NCI-H226 (cell line): ENCODE measurements at regions not wholly inside any gene's neighbourhood (a gene's known extent, or its start where the extent isn't known, plus 50 kb on each side); places are given as distances from the start of the nearest gene placed in this dataset.

Experiments
- DNase-seq: peaks from one replicate; pipeline ENCODE4 v3.0.0-alpha.2; 2015

DNA sequence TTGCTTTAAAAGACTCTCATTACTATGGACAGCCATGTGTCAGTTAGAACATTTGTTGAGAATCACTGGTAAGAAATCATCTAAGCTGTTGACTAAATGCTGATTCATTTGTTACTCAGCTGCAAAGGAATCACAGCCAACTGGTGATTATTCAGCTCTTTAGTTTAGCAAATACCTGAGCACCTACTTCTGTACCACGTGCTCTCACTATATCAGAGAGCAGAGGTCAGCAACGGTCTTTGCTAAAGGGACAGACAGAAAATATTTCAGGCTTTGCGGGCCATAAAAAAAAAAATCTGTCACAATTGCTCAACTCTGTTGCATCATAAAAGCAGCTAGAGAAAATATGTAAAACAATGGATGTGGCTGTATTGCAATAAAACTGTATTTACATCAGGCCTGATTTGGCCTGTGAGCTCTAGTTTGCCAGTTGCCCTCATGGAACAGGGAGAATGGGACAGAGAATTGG, 377.6 kb downstream of the DNAH5 start:
- DNase-seq = peak; percentile 53

DNA sequence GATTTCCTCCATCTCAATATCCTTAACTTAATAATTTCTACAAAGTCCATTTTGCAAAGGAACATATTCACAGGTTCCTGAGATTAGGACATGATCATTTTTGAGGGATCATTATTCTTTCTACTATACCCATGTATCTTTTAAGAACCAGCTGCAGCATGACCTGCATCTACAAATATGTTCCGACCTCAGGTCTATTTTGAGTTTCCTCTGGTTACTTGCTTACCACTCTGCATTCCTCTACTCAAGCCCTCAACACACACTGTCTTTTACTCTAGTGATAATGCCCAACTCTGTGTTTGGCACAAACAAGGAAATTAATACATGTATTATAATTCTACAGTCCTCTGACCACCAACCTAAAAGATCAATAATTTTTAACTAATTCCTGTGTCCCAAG, 386.1 kb downstream of the DNAH5 start:
- no peak for DNase-seq

DNA sequence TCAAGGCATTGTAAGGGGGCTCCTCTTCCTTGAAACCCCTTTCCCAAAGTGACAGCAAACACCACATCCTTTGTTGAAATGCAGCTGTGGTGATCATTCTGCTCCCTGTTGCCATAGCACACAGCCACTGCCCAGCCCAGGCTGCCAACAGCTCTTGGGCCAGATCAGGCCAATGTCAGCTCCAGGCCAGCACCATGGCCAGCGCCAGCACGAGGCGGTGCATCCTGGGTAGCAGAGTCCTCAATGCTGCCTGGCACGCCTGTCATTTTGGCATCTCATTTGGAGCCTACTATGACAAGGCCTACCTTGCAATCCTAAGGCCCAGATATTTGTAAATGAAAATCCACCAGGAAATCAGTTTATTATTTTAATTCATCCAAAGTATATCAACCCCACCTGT, 390.6 kb downstream of the DNAH5 start:
- peak; percentile 16 for DNase-seq

DNA sequence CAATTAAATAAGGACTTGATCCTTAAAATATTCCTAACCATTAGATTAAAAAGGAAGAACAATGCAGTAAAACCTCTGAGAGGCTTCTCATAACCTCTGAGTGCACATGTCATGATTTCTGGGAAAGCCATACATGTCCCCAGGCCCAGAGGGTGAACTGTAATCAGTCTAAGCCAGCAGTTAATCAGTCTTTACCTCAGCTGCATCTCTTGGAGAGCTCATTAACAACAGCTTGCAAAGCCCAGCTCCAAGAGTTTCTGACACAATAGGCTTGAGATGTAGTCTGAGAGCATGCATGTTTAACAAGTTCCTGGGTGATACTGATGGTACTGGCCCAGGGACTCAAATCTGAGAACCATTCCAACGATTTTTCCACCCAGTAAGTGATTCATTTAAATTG, 392.1 kb downstream of the DNAH5 start:
- DNase-seq = no peak

DNA sequence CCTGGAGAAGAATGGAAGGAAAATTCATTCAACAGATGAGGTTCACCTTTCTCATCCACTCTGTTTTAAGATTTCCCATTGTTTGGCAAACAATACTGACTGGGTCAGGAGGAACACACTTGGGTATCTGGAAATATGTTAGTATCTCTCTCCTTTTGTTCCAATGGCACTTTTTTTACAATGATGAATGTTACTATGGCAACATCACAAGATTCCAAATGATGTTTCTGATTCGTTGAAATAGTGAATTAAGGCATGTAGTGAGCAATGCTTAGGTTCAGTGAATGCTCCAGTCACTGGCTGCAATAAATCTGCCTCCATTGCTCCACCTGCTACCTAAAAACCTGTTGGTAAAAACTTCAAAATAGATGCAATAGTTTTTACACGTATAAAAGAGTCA, 392.8 kb downstream of the DNAH5 start:
- no peak for DNase-seq

DNA sequence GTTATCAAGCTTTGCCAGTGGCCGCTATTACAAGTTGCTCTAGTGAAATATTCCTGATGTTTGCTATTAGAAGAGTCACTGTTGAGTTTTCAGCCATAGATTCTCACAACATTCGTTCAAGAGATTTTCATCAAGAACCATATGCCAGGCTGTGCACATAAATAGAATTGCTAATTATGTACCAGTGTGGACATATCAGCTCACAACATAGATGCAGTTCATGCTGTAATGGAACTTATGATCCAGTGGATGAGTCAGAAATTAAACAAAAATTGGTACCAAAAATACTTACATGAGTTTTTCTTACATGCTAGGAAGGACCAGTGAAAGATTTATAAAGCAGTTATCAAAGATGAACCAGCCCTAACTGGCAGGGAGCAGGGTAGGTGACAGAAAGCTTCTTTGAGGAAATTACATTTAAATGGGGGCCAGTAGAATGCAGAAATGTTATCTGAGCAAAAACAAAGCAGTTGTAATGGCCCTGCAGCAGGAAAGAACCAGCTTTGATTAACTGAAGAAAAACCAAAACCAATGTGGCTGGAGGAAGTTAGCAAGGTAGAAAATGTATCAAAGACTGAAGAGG, 404.2 kb downstream of the DNAH5 start:
- no peak for DNase-seq

DNA sequence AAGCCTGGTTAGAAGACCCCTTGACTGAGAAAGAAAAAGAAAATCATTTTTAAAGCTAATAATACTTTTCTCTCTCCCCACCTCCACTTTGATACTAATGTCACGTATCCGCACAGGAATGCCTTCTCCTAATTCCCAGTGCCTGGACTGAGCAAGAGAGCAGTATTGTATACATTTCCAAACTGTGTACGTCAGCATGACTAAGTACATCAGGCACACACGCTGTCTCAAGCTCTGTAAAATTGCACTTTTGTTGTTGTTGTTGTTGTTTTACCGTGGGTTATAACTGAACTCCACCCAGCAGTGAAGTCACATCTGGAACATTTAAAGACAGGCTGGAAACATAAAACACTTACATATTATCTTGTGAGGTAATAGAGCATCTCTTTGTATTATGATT, 407.6 kb downstream of the DNAH5 start:
- DNase-seq = no peak

DNA sequence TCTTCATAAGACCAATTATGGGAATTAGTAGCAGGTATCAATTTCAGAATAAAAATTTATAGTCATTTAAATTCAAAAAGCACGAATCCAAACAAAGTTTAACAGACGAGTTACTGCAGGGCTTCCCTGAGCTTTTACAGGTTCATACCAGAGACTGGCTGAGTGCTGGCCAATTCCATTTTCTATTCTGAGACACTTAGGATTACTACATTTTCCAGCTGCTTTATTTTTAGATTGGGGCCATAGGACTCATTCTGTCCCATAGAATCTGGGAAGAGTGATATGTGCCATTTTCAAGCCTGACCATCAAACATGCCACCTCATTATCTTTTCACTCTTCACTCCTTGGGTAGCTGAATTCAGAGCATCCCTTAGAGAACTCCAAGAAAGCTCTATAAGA, 410.7 kb downstream of the DNAH5 start:
- no peak for DNase-seq

DNA sequence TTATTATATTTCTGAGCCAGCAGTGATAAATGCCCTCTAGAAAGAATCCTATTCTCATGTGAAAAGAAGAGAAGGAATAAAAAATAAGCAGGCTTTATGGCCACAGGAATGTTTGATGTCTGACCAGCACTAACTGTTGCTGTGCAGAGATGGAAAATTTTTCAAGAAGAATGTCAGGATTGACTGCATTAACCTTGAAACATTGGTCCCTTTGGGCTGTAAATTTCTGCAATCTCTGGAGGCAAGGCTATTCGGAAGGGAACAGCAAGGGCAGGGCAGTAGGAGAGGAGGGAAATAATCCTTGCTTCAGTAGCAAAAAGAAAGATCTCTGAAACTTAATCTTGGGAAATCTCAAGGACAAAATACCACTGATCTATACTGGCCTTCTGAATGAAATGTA, 415.2 kb downstream of the DNAH5 start:
- DNase-seq = no peak

DNA sequence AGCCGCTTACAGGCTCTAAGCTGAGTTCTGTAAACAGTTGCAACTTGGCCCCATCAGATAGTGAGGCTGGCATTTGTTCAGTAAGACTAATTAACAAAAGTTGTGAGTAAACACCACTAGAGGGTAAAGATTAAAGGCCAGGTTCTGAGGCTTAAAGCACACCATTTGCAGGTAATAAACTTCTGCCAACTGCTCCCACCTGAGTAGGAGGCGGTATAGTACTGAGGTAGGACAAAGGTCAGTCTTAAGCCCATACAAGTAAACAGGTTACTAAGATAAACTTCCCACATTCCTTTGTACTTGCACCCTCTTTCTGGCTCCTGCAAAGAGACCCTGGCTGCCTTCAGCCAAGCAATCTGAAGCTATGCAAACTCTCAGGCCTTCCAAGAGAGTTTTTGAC, 419.6 kb downstream of the DNAH5 start:
- DNase-seq = no peak

DNA sequence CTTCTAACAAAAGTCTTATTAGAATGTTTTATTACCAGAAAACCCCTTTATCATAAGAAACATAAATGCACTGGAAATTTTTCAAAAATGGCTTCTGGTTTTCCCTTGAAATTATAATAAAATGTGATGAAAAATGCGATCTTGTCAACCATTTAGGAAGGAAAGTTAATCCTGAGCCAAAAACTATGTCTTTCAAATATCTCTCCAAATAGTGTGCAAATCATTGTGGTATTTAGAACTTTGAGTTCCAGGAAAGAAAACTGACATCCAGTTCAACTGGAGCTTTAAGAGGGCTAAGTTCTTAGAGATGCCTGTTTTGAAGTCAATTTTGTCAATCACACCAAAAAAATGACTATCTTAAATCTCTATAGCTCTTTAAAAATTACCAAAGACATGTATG, 425.4 kb downstream of the DNAH5 start:
- no peak for DNase-seq

DNA sequence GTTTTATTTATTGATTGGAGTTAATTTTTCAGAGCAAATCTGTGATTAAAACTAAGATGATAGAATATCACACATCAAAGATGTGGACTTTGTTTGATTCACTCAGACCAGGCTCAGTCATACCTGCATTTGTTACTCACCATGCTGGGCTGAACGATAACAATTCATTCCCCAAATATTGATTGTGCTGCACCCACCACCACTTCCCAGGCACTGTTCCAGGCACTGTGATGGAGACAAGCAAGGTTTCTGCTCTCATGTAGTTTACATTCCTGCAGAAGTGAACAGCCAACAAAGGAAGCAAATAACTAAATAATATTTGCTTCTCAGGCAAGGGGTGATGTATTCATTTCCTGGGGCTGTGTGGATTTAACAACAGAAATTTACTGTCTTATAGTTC, 428.3 kb downstream of the DNAH5 start:
- no peak for DNase-seq

DNA sequence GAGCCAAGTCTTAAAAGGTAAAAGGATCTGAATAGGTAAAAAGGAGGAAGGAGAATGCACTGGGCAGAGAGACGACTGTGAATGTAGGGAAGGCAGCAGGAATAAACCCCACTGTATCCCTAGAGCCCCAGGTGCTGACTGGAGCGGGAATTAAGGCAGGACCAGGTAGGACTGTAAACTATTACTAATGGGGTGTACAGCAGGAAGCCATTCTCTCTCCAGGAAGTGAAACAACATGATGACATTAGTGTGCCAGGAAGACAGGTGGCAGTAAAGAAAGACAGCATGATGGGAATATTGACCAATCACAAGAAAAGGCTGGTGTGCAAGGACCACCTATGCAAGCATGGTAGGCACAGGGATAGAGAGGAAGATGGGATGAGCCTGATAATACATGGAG, 433.0 kb downstream of the DNAH5 start:
- no peak for DNase-seq

DNA sequence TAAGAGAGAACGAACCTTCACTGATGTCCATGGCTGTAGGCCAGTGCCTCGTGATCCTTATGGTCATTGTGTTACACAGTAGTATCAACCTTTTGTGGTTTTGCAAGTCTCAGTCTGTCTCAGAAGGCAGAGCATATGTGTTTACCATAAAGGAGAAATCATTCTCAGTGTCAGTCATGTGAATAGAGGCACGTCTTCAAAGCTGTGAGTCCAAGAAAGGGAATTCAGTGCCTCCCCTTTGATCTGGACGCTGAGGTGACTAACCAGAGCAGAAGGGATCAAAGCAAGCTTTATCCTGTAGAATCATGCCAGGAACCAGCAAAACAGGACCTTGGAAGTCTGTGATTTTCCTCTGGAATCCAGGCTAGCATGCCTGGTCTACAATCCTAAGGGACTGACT, 433.9 kb downstream of the DNAH5 start:
- no peak for DNase-seq

DNA sequence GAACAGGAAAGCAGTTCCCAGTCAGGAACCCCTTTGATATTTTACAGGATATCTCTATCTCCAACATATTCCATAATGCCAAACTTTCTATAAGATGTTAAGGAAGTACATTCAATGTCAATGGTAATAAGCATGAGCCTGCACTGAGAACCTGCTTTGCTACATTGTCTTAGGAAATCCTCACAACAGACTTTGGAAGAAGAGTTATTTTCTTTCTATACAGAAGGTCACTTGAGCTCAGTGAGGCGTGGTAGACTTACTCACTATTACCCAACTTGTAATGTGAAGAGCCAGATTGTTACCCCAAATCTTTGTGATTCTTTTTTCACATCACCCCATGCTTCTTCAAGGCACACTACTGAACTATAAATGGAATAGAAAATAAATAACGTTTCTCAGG, 435.9 kb downstream of the DNAH5 start:
- DNase-seq = no peak

DNA sequence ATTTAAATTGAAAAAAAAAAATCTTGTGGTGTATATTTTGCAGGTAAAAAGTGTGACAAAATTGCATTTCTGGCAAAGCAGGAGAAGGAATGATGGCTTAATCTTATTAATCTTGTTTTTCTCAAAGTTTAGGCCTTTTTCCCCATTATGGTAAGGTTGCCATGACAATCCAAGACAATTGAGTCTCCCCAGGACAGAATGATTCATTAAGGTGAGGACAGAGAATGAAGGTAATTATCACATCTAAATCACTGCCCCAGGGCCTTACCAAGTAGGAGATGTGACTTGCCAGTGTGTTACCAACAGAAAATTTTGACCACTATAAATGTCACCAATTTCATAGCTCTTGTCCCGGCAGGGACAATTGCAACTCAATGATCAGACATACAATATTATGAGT, 439.2 kb downstream of the DNAH5 start:
- DNase-seq = no peak

DNA sequence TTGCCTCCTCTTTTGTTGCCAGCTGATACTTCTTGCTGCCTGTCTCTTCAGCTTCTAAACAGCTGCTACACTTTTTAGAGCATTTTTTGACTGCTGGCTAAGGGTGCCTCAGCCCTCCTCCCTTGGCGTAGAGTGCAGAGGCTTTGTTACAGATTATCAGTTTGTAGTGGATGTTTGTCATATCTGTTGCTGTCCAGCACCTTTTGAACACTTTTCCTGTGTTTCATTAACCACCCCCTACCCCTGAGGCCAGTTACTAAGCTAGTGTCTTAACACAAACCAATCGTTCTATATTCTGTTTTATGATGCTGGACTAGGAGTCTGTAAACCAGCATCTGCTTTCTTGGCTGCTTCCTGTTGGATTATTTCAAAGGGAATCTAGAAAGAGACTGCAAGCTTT, 441.5 kb downstream of the DNAH5 start:
- no peak for DNase-seq

DNA sequence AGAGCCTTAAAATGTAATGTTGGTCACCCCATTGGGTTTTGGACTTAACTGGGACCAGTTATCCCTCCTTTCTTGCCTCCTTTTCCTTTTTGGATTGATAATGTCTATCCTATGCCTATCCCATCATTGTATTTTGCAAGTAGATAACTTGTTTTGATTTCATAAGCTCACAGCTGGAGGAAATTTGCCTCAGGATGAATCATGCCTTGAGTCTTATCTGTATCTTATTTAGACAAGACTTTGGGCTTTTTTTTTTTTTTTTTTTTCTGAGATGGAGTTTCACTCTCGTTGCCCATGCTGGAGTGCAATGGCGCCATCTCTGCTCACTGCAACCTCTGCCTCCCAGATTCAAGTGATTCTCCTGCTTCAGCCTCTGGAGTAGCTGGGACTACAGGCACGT, 443.3 kb downstream of the DNAH5 start:
- DNase-seq = no peak

DNA sequence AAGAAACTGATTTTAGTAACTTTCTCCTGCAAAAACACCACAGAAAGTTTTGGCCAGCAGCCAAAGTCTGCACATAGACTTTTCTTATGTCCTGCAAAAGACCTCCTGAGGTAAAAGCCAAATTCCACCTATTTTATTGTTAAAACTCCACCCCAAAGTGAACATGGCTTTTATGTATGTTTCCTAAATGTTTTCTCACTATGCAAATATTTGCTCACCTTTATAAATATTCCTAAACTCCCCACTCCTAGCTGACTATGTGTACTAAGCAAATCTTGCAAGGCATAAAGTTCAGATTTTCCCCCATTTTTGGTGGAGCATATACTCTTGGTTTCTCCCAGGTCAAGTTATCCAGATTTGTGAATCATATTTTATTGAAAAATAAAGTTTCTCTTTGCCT, 446.2 kb downstream of the DNAH5 start:
- no peak for DNase-seq

DNA sequence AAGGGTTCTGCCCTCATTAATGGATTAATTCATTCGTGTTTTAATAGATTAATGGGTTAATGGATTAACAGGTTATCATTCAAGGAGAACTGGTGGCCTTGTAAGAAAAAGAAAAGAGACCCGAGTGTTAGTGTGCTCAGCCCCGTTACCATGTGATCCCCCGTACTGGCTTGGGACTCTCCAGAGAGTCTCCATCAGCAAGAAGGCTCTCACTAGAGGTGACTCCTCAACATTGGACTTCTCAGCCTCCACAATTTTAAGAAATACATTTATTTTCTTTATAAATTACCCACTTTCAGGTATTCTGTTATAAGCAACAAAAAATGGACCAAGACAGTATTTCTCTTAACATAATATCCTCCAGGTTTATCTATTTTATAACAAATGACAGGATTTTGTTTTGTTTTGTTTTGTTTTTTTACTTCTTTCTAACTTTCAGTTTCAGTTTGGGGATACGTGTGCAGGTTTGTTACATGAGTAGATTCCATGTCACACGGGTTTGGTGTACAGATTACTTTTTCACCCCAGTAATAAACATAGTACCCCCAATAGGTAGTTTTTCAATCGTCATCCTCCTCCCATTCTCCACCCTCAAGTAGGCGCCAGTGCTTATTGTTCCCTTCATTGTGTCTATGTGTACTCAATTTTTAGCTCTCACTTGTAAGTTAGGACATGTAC, 456.1 kb downstream of the DNAH5 start:
- DNase-seq = no peak

DNA sequence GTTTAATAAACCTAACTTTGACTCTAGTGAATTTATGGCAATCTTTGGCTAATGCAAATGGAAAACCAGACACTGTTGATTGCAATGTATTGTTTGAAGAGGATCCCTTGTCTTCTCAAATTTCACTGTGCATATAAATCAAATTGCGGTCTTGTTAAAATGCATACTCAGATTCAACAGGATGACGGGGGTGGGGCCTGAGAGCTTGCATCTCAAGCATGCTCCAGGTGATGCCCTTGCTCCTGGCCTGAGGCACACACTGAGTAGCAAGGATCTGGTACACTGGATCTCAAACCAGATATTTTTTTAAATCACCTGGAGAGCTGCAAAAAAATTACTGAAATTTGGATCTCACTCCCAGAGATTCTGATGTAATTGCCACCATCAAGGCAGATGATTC, 463.7 kb downstream of the DNAH5 start:
- no peak for DNase-seq

DNA sequence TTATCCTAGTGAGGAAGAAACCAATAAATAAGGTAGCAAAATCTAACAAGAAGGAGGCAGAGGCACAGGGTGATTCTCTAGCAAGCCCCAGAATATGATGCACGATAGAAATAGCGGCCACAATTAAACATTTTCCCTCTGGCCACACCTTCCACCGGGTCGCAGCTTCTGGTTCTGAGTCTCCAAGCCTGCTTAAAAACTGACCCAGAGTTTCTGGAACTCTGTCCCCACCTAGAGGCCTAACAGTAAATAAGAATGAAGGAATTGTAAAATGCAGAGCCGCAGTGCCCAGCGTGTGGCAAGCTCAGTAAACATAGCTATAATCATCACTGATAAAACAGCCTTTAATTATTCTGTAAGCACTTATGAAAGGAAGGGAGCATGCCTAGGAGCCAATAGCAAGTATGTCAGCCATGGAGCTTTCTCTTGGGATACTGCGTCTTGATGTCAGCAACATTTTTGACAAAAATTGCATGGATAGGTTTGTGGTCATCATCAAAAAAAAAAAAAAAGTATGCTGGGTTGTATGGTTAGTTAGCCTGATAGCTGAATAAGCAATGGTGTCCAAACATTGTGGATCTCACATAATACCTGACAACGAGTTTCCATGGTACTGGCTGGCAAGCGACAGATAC, 465.5 kb downstream of the DNAH5 start:
- peak; percentile 15 for DNase-seq

DNA sequence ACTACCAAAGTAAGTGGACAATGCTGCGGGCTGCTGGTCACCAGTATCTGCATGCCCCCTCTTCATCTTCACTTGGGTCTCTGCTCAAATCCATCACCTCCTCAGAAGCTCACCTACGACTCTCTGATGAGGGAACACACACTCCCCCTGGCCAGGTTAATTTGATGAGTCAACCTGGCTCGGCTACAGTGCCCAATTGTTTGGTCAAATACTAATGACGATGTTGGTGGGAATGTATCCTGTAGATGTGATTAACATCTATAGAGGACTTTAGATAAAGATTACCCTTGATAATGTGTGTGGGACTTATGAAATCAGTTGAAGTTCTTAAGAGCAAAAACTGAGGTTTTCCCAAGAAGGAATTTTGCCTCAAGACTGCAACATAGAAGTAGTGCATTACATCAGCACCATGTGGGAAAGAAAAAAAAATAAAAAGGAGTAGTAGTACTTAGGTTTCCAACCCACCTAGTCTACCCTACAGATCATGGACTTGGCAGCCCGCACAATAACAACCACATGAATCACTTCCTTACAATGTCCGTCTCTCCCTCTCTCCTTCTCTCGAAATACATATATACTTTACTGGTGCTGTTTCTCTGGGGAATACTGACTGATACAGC, 467.3 kb downstream of the DNAH5 start:
- DNase-seq = peak; percentile 56

DNA sequence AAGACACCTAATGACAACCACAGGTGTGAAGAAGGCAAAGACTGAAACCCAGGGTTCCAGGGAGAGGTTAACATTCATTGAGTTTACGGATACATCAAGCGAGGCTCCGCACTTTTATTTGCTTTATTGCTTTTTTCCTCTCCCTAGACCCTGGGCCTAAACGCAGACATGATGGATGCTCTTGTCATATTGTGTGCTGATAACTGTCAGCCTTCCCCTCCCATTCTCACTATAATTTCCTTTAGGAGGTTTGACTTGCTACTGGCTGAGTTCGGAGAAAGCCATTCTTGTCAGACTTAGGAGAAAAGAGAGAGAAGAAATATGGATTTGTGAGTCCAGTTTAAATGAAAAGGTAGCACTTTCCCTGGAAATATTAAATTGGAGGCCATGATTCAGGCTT, 471.6 kb downstream of the DNAH5 start:
- DNase-seq = no peak
